ENCODE measurements at regions not wholly inside any gene's neighbourhood (a gene's known extent, or its start where the extent isn't known, plus 50 kb on each side); places are given as distances from the start of the nearest gene placed in this dataset.

GRCh38 chr11:81932303-81932702 is 801.4 kb downstream of the FAM181B start:
- H3K9me3 ChIP-seq (ENCODE audit: control insufficient read depth, insufficient read depth, low read length), result peaks cover 1% of the 10 kb centered on the region
- WGBS (ENCODE audit: insufficient coverage), result no CpG with 5 or more reads among the region's 2 CpGs
- H3K27ac ChIP-seq (ENCODE audit: low read depth, low read length), result no peak overlapping the region
- no peaks in the 10 kb centered on the region for H3K4me1 ChIP-seq (ENCODE audit: control insufficient read depth, insufficient read depth, low read length)
- H3K27me3 ChIP-seq (ENCODE audit: control insufficient read depth, insufficient read depth, low read length), result no peaks in the 10 kb centered on the region
- H3K36me3 ChIP-seq (ENCODE audit: control insufficient read depth, insufficient read depth, low read length), result no peaks in the 10 kb centered on the region
- DNase-seq (ENCODE audit: low read depth in 4 of 6, low spot score in 6 of 6), result no peak
- H3K4me3 ChIP-seq (ENCODE audit: low read depth, low read length), result no peak overlapping the region

GRCh38 chr11:81920205-81920604 is 813.5 kb downstream of the FAM181B start:
- Histone ChIP-seq H3K36me3 (ENCODE audit: control insufficient read depth, insufficient read depth, low read length) (no peaks in the 10 kb centered on the region), H3K4me1 (ENCODE audit: control insufficient read depth, insufficient read depth, low read length) (no peaks in the 10 kb centered on the region)
- DNase-seq (ENCODE audit: low read depth in 4 of 6, low spot score in 6 of 6), result peak in 1 of 6 donors; percentile 24

GRCh38 chr11:81916451-81916850 is 817.2 kb downstream of the FAM181B start:
- Histone ChIP-seq H3K36me3 (ENCODE audit: control insufficient read depth, insufficient read depth, low read length) (no peaks in the 10 kb centered on the region), H3K4me3 (ENCODE audit: low read depth, low read length) (no peak overlapping the region), H3K9me3 (ENCODE audit: control insufficient read depth, insufficient read depth, low read length) (no peaks in the 10 kb centered on the region), H3K4me1 (ENCODE audit: control insufficient read depth, insufficient read depth, low read length) (no peaks in the 10 kb centered on the region), H3K27ac (ENCODE audit: low read depth, low read length) (no peak overlapping the region), H3K27me3 (ENCODE audit: control insufficient read depth, insufficient read depth, low read length) (no peaks in the 10 kb centered on the region)
- no peak for DNase-seq (ENCODE audit: low read depth in 4 of 6, low spot score in 6 of 6)
- no CpG with 5 or more reads among the region's 1 CpG for WGBS (ENCODE audit: insufficient coverage)

More at GRCh38 chr11:81920205-81920604, 813.5 kb downstream of the FAM181B start:
- Histone ChIP-seq H3K27ac (ENCODE audit: low read depth, low read length) (no peak overlapping the region), H3K4me3 (ENCODE audit: low read depth, low read length) (no peak overlapping the region), H3K27me3 (ENCODE audit: control insufficient read depth, insufficient read depth, low read length) (no peaks in the 10 kb centered on the region), H3K9me3 (ENCODE audit: control insufficient read depth, insufficient read depth, low read length) (no peaks in the 10 kb centered on the region)

GRCh38 chr11:81915045-81915444 is 818.6 kb downstream of the FAM181B start:
- no peaks in the 10 kb centered on the region for H3K4me1 ChIP-seq (ENCODE audit: control insufficient read depth, insufficient read depth, low read length)
- peak in 1 of 6 donors; percentile 5 for DNase-seq (ENCODE audit: low read depth in 4 of 6, low spot score in 6 of 6)
- no peak overlapping the region for H3K4me3 ChIP-seq (ENCODE audit: low read depth, low read length)
- no peaks in the 10 kb centered on the region for H3K36me3 ChIP-seq (ENCODE audit: control insufficient read depth, insufficient read depth, low read length)
- H3K9me3 ChIP-seq (ENCODE audit: control insufficient read depth, insufficient read depth, low read length), result no peaks in the 10 kb centered on the region
- H3K27ac ChIP-seq (ENCODE audit: low read depth, low read length), result no peak overlapping the region
- H3K27me3 ChIP-seq (ENCODE audit: control insufficient read depth, insufficient read depth, low read length), result no peaks in the 10 kb centered on the region

DNA sequence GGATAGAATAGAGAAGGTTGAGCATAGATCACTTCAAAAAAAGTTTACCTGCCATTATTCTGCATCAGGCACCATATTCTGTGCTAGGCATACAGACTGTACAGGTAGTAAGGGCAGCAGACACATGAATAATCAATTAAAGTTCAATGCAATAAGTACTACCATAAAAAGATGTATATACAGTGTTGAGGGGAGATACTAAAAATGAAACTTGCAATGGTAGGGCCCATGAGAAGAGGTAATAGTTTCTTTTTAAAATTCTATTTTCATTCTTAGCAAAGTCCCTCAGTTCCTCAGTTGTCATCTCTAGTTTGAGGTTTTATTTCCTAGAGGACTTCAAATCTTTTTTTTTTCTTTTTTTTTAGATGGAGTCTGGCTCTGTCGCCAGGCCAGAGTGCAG is 819.9 kb downstream of the FAM181B start:
- no peaks in the 10 kb centered on the region for H3K36me3 ChIP-seq (ENCODE audit: control insufficient read depth, insufficient read depth, low read length)
- H3K27ac ChIP-seq (ENCODE audit: low read depth, low read length), result no peak overlapping the region
- no peaks in the 10 kb centered on the region for H3K9me3 ChIP-seq (ENCODE audit: control insufficient read depth, insufficient read depth, low read length)
- H3K4me1 ChIP-seq (ENCODE audit: control insufficient read depth, insufficient read depth, low read length), result no peaks in the 10 kb centered on the region
- WGBS (ENCODE audit: insufficient coverage), result no CpG with 5 or more reads among the region's 1 CpG
- DNase-seq (ENCODE audit: low read depth in 4 of 6, low spot score in 6 of 6), result no peak
- H3K27me3 ChIP-seq (ENCODE audit: control insufficient read depth, insufficient read depth, low read length), result no peaks in the 10 kb centered on the region
- H3K4me3 ChIP-seq (ENCODE audit: low read depth, low read length), result no peak overlapping the region

GRCh38 chr11:81907996-81908395 is 825.7 kb downstream of the FAM181B start:
- Histone ChIP-seq H3K4me3 (ENCODE audit: low read depth, low read length) (no peak overlapping the region), H3K36me3 (ENCODE audit: control insufficient read depth, insufficient read depth, low read length) (no peaks in the 10 kb centered on the region), H3K9me3 (ENCODE audit: control insufficient read depth, insufficient read depth, low read length) (no peaks in the 10 kb centered on the region), H3K27me3 (ENCODE audit: control insufficient read depth, insufficient read depth, low read length) (no peaks in the 10 kb centered on the region), H3K27ac (ENCODE audit: low read depth, low read length) (no peak overlapping the region), H3K4me1 (ENCODE audit: control insufficient read depth, insufficient read depth, low read length) (no peaks in the 10 kb centered on the region)
- DNase-seq (ENCODE audit: low read depth in 4 of 6, low spot score in 6 of 6), result no peak
- WGBS (ENCODE audit: insufficient coverage), result no CpG with 5 or more reads among the region's 2 CpGs

GRCh38 chr11:81899156-81899555 is 834.5 kb downstream of the FAM181B start:
- no peaks in the 10 kb centered on the region for H3K4me1 ChIP-seq (ENCODE audit: control insufficient read depth, insufficient read depth, low read length)
- H3K4me3 ChIP-seq (ENCODE audit: low read depth, low read length), result no peak overlapping the region
- no peaks in the 10 kb centered on the region for H3K27me3 ChIP-seq (ENCODE audit: control insufficient read depth, insufficient read depth, low read length)
- no peaks in the 10 kb centered on the region for H3K36me3 ChIP-seq (ENCODE audit: control insufficient read depth, insufficient read depth, low read length)
- no CpG with 5 or more reads among the region's 1 CpG for WGBS (ENCODE audit: insufficient coverage)
- H3K27ac ChIP-seq (ENCODE audit: low read depth, low read length), result no peak overlapping the region
- H3K9me3 ChIP-seq (ENCODE audit: control insufficient read depth, insufficient read depth, low read length), result no peaks in the 10 kb centered on the region
- no peak for DNase-seq (ENCODE audit: low read depth in 4 of 6, low spot score in 6 of 6)

- DNase-seq (ENCODE audit: low read depth in 4 of 6, low spot score in 6 of 6), result no peak
- Histone ChIP-seq H3K9me3 (ENCODE audit: control insufficient read depth, insufficient read depth, low read length) (no peaks in the 10 kb centered on the region), H3K36me3 (ENCODE audit: control insufficient read depth, insufficient read depth, low read length) (no peaks in the 10 kb centered on the region), H3K4me1 (ENCODE audit: control insufficient read depth, insufficient read depth, low read length) (no peaks in the 10 kb centered on the region), H3K27me3 (ENCODE audit: control insufficient read depth, insufficient read depth, low read length) (no peaks in the 10 kb centered on the region), H3K4me3 (ENCODE audit: low read depth, low read length) (no peak overlapping the region), H3K27ac (ENCODE audit: low read depth, low read length) (no peak overlapping the region)
- 100% methylated on average over 1 of the region's 2 CpGs for WGBS (ENCODE audit: insufficient coverage)
Observed at GRCh38 chr11:81897639-81898038, 836.0 kb downstream of the FAM181B start.

DNA sequence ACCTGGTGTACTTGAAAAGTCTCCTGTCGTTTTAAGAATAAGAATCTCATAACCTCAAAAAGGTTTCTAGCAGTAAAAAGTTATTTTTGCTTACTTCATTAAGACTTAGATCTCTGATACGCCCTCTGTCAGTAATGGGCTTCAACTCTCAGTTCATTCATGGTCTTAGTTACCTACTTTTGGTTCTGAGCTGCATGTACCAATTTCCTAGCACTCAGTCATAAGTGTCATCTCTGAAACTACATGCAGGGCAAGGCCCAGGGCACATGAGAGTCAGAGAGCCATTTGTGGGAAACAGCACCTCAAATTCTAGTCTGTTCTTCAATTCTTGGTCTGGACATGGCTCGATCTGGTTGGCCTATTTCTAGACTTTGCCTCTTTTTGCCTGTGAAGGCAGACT is 838.4 kb downstream of the FAM181B start:
- Histone ChIP-seq H3K36me3 (ENCODE audit: control insufficient read depth, insufficient read depth, low read length) (no peaks in the 10 kb centered on the region), H3K4me1 (ENCODE audit: control insufficient read depth, insufficient read depth, low read length) (no peaks in the 10 kb centered on the region), H3K27ac (ENCODE audit: low read depth, low read length) (no peak overlapping the region), H3K4me3 (ENCODE audit: low read depth, low read length) (no peak overlapping the region), H3K27me3 (ENCODE audit: control insufficient read depth, insufficient read depth, low read length) (no peaks in the 10 kb centered on the region), H3K9me3 (ENCODE audit: control insufficient read depth, insufficient read depth, low read length) (peaks cover 4% of the 10 kb centered on the region)
- whole genome bisulfite sequencing (ENCODE audit: insufficient coverage), result 77% methylated on average over 3 of the region's 3 CpGs
- no peak for DNase-seq (ENCODE audit: low read depth in 4 of 6, low spot score in 6 of 6)

DNA sequence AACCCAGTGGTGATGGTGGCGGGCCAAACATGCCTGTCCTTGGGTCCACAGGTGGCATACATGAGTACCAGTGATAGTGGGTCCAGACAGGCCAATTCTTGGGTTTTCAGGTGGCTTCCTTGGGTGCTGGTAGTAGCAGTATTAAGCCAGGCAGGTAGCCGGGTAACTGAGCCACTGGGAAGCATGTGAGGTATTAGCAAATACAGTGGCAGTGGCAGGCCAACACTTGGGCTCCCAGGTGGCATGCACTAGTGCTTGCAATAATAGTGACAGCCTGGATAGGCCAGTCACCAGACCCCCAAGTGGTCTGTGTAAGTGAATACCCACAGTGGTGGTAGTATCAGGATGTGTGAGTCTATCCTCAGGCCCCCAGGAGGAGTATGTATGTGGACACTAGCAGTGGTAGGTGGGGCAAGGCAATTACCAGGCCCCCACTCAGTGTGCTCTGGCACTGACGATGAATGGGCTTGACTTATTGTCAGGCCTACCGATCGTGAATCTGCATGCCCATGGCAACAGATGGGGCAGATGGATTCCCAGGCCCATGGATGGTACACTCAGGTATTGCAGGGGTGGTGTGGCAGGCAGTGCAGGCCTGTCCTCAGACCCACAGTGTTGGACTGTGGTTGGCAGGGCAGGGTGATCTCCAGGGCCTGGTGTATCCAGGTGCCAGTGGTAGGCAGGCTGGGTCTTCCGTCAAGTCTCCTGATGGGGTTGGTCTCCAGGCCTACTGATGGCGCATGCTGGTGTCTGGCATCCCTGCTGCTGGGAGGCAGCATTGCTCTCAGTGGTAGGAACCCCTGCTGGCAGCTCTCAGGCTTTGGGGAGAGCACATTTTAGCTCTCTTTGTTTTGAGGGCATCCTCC is 840.7 kb downstream of the FAM181B start:
- H3K27me3 ChIP-seq (ENCODE audit: control insufficient read depth, insufficient read depth, low read length), result no peaks in the 10 kb centered on the region
- no peaks in the 10 kb centered on the region for H3K4me1 ChIP-seq (ENCODE audit: control insufficient read depth, insufficient read depth, low read length)
- DNase-seq (ENCODE audit: low read depth in 4 of 6, low spot score in 6 of 6), result no peak
- H3K9me3 ChIP-seq (ENCODE audit: control insufficient read depth, insufficient read depth, low read length), result peaks cover 4% of the 10 kb centered on the region
- WGBS (ENCODE audit: insufficient coverage), result 93% methylated on average over 7 of the region's 7 CpGs
- no peak overlapping the region for H3K27ac ChIP-seq (ENCODE audit: low read depth, low read length)
- no peaks in the 10 kb centered on the region for H3K36me3 ChIP-seq (ENCODE audit: control insufficient read depth, insufficient read depth, low read length)
- H3K4me3 ChIP-seq (ENCODE audit: low read depth, low read length), result no peak overlapping the region

All from spinal cord (tissue), 9 donors.